ENCODE measurements at regions not wholly inside any gene's neighbourhood (a gene's known extent, or its start where the extent isn't known, plus 50 kb on each side); places are given as distances from the start of the nearest gene placed in this dataset.

DNA sequence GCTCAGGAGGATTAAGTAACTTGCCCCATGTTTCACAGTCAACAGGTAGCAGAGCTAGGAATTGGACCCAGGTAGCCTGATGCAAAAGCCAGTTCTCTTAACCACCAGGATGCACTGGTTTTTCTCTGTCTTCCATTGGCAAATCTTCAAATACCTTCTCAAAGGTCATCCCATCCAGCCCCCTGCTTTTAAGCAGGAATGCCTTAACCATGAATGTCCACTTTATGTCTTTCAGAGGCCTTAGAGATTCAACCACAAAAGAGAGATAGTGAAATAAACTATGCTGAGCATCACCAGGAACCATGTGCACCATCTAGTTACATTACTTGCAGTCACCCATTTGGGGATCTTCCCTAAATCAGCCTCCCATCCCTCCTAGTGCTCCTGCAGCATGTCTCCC, 94.3 kb downstream of the C17orf67 start:
- no peak for DNase-seq

DNA sequence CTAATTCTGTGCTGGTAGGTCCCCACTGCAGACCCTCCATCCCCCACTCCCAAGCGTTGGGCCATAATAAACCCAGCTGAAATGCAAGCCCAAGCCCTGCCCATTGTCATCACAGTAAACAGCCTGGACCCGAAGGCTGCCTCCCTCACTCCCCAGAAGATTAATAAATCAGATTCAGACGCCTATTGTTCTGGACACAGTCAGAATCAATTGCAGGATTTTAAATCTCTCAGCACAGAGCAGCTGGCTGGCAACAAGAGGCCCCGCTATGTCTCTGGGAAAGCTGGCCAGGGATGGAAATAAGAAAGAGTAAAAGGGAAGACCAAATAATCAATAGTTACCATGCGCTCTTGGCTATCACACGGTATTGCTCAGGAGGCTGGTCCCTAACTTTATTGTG, 93.9 kb downstream of the C17orf67 start:
- DNase-seq = no peak

DNA sequence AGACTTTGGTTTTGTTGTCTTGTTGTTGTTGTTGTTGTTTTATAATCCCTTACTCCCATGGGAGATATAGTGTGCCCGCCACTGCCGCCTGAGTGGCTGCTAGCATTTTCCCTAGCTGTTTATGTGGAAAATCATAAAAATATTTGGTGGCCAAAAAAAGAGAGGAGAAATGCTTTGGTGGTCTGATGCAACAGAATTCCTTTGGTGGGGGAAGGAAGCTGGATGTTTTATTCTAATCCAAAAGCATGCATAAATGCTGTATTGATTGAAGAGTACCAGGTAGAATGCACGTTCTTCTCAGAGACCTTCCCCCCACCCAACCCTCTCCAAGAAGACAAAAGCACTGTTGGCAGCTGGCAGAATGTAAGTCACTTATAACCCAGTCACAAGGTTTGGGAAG, 93.2 kb downstream of the C17orf67 start:
- no peak for DNase-seq
